HT1080 (cell line): ENCODE measurements at regions not wholly inside any gene's neighbourhood (a gene's known extent, or its start where the extent isn't known, plus 50 kb on each side); places are given as distances from the start of the nearest gene placed in this dataset.

Experiments used
- DNase-seq: peaks from one replicate; pipeline ENCODE4 v3.0.0-alpha.2; 2015; ENCODE audit warnings: low read depth

DNA sequence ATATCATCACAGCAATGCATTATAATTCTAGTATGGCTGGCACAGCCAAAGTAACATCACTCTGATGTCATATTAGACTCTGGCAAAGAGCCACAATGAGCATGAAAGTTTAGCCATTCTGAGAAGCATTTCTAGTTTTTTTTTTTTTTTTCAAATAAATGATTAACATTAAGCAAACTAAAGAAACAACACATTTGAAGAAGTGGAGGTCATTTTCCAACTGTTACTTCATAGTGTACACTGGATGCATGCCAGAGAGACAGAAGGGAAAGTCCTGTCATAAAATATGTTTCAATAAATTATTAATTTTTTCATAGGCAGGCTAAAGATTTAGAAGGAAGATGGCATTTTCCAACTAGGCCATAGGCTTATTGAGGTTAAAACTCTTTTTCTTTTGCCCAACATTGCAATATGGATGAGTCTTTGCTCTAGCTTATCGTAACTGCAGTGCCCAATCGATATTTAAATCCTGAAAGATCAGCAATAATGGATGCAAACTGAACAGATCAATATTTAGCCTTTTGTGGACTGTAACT, 1630.4 kb upstream of the ACVR2A start:
- DNase-seq, result no peak

DNA sequence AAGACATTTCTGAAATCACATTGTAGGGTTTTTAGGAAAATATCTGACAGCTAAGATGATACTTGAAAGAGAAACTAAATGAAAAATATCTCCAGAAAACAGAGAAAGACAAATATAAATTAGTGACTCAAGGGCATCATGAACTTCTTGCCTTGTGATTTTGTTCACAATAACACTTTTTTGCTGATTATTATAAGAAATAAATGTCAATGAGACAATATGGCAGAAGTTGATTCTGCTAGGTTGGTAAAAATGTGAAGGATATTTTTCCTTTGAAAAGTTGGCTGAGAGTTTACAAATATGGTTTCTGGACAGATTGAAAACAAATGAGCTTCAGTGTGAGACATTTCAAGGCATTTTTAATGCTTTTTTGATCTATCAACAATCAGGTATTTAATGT, 1631.2 kb upstream of the ACVR2A start:
- DNase-seq, result no peak

DNA sequence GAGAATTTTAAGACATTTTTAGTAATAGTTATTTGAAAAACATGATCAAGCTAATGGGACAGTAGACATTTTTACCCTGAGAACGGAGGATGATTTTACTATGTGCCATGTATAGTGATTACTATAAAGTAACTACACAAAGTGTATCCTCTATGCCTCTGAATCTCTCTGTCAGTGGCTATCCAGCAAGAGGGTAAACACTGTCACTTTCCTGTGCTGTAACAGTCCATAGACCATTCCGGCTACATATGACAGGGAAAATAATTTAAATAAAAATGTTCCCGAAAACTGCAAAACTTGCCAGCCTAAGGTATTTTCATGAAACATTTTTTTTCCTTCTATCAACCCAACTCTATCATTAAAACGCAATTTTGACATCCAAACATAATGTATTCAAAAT, 1632.2 kb upstream of the ACVR2A start:
- DNase-seq, result no peak

DNA sequence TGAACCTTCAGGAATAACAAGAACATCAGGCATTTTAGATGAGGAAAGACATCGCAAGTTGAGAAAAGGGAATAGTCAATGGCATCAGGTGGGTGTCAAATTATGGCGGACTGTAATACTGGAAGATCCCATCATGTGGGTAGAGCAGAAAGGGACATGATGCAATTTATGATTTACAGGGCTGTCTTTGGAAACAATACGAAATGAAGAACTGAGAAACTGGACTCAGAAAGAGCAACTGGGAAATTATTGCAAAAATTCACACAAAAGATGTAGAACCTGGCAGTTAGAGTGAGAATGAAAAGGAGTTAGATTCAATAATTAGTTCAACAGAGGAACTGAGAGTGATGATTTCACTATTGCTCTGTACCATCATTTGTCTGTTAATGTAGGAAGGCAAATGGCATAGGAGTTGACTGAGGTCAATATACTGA, 1635.0 kb upstream of the ACVR2A start:
- DNase-seq, result no peak

DNA sequence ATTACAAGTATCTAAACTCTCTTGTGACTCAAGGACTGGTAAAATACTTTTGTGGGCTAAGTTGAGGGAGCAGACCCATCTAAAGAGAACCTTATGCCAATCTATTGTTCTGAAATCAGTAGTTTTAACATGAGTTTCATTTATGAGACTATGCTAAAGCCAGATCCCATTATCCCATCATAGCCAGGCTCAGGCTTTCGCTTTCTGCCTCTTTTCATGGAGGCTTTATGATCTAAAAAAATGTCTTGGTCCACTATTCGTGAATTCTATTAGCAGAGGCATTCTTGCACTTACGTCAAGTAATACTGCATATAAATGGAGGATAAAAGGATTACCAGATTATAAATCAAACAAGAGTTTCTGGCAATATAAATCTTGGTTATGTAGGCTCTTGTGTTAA, 1636.9 kb upstream of the ACVR2A start:
- DNase-seq, result no peak

DNA sequence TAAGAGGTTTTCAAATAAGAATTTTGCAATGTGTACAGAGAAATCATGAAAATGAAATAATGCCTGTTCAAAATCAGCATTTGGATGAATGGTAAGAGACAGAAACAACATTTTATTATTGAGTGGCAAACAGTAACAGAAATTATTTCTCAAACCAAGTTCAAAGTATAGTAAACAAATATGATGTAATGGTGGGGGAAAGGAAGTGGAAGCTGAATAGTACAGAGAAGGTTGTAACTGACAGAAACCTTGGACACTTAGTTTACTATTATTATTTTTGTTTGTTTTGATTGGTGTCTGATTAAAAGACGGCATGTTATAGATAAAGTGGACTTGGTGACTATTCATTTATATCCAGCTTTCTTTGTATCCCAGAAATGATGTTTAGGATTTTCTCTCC, 1637.4 kb upstream of the ACVR2A start:
- no peak for DNase-seq

DNA sequence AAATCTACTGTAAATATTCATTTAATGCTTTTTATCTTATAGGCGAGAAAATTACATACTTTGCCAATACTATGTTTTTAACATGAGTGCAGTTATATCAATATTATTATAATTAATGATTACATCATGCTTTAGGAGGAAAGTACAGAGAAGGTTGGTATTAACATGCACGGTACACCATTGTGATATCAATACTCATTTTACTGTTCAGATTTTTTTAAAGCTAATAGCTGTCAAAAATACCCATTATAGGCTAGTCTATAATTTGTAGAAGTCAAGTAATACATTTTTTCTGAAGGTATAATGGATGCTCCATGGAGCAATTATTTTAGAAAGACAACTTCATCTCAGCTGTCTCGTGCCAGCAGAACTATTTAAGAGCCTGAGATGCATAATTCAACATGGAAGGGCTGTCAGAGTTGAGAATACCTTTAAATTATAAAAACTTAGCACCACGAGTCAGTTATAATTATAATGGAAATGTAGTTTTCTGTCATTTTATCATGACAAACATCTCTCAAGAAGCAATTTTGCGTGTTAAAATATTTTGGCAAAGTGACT, 1641.7 kb upstream of the ACVR2A start:
- no peak for DNase-seq

DNA sequence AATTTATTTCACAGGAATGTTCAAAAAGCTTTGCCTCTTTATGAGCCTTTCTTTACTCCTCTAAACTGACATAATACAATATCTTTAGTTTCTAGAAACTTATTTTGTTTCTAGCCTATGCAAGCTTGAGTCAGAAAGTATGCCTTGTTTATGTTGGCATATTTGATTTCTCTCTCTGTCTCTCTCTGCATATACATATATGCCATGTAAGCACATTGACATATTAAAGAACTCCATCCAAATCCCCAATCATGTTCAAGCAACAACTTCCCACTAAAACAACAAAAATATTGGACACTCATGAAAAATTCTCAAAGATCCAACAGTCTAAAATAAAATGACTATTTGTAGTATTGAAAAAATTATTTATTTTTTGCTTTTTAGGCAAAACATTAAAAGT, 1651.2 kb upstream of the ACVR2A start:
- no peak for DNase-seq

DNA sequence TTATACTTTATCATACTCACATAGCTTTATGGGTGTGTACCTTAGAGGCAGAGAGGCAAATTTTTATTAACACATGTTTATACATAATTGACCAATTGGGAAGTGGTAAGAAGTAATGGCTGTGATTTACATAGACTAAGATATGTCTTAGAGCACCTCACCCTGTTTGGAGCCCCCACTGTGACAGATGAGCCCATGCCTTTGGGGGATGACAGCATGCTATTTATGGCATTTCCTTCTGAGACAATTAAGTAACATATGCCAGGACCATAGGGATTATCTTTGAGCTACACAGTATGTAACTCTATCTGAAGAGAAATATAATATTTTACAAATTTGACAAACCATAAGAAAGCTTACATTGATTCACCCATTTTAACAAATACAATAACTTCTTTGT, 1655.3 kb upstream of the ACVR2A start:
- DNase-seq, result no peak

DNA sequence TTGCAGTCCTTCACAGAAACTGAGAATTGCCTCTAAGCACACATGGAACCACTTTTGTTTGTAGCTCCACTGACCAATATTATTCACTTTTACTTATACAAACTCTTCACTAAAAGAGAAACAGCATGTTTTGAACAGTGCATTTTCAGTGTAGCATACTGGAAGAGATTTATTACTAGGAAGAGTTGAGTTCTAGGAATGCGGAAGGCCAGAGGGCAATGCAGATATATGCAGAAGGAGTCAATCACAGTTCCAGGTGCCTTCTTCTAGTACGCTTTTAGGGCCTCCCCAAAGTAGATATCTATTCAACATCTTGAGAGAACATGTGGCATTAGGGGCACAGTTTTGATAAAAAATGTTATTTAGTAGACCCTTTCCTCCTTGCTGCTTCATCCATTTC, 1654.0 kb upstream of the ZEB2 start:
- no peak for DNase-seq

DNA sequence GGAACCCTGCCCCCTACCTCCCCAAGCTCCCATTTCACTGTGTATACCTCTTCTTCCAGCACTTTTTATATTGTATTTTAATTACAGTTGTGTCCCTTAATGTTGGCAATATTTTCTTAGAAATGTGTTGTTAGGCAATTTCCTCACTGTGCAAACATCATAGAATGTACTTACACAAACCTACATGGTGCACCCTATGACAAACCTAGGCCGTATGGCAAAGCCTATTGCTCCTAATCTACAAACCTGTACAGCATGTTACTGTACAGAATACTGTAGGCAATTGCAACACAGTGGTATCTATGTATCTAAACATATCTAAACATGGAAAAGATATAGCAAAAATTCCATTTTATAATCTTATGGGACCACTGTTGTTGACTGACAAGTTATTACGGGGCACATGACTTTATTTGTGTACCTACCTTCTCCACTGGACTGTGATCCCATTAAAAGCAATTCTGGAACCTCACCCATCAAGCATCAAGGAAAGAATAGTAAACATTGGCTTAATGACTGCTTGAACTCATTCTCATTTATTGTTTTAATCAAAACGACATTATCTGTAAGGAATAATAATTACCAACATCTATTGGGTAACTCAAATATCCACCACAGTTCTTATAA, 1641.5 kb upstream of the ZEB2 start:
- DNase-seq, result no peak

DNA sequence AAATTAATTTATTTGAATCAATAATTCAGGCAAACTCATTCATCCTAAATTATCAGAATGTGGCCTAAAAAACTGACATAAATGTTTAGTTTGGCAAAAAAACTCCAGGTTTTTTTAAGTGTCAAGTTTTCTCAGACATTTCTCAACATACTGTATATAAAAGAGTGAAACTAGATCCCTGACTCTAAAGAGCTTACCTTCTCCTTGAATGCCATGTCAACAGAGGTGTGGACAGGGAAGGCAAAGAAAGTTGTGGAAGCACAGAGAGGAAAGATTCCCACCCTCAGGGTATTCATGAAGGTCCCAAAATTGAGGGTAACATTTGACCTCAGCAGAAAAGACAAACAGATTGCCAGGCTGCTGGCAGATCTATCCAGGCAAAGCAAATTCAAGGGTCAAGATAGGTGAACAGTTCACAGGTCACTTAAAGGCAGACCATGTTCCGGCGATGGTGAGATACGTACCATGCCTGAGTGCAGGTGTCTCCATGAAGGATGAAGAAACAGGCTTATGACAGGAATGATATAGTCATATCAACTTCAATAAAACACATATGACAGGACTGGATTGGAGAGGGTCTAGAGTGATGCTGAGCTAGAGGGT, 1638.3 kb upstream of the ZEB2 start:
- no peak for DNase-seq

DNA sequence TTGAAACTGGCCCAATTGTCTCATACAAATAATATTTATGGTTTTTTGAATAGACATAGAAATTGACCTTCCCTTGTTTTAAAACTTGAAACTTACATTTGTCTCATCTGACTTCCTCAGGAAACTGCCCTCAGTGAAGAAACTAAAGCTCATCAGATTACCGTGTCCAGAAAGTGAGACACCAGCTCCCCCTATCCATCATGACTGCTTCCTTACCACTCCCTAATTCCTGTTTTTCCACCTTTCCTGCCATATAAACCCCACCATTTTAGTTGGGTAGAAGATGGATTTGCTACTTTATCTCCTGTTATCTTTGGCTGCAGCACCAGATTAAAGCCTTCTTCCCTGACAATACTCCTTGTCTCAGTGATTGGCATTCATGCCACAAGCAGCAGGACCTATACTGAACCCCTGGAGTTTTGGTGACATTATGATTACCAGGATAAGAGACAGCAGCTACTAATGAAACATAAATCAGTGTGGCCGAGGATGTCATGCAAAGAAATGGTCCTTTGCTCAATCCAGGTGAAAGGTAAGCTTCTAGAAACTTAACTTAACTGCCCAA, 1627.6 kb upstream of the ZEB2 start:
- DNase-seq, result peak; percentile 10

DNA sequence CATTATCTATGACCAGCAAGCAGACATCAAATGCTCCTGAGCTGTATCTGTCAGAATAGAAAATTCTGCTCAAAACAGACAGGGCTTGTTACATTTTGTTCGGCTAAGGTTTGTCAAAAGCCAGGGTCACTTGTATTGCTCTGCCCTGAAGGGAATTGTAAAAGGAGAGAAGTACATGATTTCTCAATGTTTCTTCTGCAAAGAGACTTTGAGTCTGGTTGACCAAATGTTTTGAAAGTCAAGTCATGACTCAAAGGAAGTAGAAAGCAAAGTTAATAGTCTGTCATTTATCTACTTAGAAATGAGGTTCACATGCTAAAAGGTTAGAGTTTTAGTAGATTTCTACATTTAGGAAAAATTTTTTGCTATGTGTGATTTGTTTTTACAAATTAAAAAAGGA, 1624.1 kb upstream of the ZEB2 start:
- DNase-seq, result no peak

DNA sequence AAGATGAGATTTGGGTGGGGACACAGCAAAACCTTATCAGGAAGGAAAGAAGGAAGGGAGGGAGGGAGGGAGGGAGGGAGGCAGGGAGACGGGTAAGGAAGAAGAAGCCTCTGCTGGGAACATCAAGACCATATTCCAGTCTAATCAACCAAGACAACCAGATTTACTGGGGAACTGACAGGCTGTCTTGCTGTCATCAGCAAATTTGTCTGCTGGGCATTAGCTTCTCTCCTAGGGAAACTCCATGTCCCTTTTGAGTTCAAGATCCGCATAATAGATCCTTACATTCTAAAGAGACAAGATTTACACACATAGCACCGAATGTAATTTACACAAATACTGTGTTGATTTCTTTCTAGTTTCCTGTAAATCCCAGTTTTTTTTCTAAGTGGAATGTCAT, 1618.9 kb upstream of the ZEB2 start:
- no peak for DNase-seq

DNA sequence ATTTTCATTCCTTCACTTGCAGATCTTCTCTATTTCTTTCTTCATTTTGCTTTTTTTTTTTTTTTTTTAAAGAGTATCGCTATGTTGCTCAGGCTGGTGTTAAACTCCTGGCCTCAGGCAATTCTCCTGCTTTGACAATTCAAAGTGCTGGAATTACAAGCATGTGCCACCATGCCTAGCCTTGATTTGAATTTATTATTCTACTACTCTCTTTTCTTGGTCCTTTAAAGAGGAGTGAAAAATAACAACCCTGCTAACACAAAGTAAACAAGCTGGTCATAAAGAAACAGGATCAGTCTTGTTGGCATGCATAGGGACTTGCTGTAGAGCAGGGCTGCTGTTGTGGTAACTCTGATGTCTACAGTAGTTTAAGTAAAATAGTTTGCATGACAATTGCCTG, 1615.3 kb upstream of the ZEB2 start:
- no peak for DNase-seq

DNA sequence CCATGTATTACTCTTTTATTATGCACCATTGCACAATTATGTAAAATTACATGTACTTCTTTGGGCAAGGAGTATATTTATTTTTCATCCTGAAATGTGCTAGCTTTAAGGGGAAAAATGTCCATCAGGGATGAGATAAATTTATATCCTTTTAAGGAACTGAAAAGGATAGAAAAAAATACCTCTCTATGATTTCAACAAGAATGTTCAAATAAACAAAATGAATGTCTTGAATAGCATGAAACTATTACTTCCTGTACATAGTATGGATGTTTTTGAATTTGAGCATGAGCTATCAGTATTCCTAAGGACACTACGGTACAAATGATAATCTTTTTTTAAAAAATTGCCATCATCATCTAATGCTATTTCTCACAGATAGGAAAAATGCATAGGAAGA, 1611.9 kb upstream of the ZEB2 start:
- no peak for DNase-seq

DNA sequence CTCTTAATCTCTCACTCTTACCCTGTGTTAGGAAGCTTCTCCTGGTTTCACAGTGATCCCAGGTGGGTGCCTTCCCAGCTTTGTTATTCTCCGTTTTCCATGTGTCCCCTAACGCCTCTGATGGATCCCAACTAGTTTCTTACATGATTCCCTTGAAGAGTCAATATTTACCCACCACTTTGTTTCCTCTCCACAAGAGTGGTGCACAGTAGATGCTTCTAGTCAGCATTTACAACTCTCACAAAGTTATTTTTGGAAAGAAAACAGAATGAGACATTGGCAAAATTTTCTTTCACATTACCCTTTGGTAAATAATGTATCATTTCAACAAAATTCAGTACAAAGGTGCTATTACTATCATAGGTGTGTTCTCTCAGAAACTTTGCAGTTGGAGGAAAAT, 1611.1 kb upstream of the ZEB2 start:
- DNase-seq, result no peak

DNA sequence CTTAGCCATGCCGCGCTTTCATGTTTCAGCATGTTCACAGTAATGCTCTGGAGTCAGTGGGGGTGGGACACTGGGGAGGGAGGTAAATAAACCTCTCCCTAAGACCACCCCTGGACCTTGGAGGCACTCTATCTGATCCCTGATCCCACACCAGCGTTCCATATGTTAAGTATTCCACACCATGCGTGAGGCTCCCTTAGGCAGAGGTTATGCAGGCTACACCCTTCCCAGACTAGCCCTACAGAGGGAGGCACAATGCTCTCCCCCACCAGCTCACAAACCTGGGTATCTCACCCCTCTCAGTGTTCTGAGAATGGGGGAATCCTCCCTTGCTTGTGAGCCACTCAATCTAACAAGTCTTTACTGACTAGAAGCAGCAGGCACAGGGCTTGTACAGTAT, 1610.4 kb upstream of the ZEB2 start:
- no peak for DNase-seq

DNA sequence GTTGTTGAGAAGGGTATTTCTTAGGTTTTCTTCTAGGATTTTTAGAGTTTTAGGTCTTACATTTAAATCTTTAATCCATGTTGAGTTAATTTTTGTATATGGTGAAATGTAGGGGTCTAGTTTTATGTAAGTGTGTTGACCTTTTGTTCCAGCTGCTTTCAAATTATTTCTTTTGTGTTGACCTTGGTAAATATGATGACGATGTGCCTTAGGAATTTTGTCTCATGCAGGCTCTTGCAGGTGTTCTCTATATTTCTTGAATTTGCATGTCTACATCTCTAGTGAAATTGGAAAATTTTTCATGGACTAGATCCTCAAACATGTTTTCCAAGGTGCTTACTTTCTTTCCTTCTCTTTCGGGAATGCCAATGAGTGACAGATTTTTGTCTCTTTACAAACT, 1609.3 kb upstream of the ZEB2 start:
- no peak for DNase-seq

DNA sequence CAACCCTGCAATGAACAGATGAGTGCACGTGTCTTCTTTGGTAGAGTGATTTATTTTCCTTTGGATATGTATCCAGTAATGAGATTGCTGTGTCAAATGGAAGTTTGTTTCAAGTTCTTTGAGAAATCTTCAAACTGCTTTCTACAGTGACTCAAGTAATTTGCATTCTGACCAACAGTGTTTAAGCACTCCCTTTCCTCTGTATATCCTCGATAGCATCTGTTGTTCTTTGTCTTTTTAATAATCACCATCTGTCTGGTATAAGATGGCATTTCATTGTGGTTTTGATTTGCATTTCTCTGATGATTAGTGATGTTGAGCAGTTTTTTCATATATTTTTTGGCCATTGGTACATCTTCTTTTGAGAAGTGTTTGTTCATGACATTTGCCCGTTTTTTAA, 1608.3 kb upstream of the ZEB2 start:
- no peak for DNase-seq

DNA sequence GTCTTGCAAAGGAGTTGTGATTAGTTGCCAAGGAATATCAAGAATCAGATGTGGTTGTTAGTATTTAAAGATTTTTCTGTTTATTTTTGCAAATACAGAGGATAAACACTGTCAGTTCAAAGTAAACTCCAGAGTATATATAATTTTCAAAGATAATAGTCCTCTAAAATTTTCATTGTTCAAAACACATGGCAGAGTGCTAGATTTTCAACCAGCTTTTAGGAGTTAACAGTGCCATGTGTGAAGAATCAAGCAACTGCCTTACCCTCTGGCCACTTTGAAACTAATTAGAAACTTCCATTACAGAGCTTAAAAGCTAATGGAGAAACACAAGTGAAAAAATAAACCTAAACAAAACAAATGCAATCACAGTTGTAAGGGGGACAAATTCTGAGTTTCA, 1605.6 kb upstream of the ZEB2 start:
- DNase-seq, result no peak

DNA sequence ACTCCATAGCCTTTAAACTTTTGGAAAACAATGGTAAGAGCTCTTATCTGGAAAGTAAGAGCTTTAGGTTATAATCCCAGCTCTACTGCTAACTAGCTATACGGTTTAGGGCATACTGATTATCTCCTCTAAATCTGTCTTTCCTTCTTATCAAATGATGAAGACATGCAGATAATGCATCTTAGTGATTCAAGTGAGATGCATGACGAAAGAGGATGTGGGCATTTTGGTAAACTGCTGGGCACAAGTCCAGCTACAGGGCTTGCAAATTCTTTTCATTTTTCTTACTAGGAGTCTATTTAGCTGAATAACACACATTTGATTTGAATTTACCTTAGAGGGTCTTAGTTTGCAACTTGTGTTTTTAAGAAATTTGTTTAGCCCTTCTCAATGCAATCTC, 1604.8 kb upstream of the ZEB2 start:
- DNase-seq, result peak; percentile 77
